ENCODE measurements at regions not wholly inside any gene's neighbourhood (a gene's known extent, or its start where the extent isn't known, plus 50 kb on each side); places are given as distances from the start of the nearest gene placed in this dataset.

GRCh38 chr14:71366861-71367260, 459.6 kb downstream of the PCNX1 start:
- no peaks in the 10 kb centered on the region for H3K36me3 Mint-ChIP-seq

GRCh38 chr14:71371711-71372396, 464.6 kb downstream of the PCNX1 start:
- H3K27ac Mint-ChIP-seq, result peak overlapping the region in 1 of 7 donors; percentile 24
- DNase-seq, result no peak
- no peak overlapping the region for H3K4me3 Mint-ChIP-seq
- no peaks in the 10 kb centered on the region for H3K27me3 Mint-ChIP-seq
- H3K9me3 ChIP-seq (ENCODE audit: control insufficient read depth in 1 of 2, low read length in 2 of 2), result no peaks in the 10 kb centered on the region
- intact Hi-C loops (cut with micrococcal nuclease), result no loop called here
- H3K4me1 Mint-ChIP-seq, result peaks cover 10 to 24% (median 17%) of the 10 kb centered on the region in 4 donors
- ChIA-PET POLR2A (ENCODE audit: partially characterized antibody) (no interaction called here), CTCF (ENCODE audit: partially characterized antibody) (no interaction called here)
- peaks cover 0 to 5% (median 4%) of the 10 kb centered on the region in 8 donors for H3K9me3 Mint-ChIP-seq
- no peaks in the 10 kb centered on the region for H3K36me3 ChIP-seq (ENCODE audit: insufficient read depth, low read length)
- peaks cover 6% of the 10 kb centered on the region for H3K4me1 ChIP-seq (ENCODE audit: insufficient read depth, low read length)
- H3K36me3 Mint-ChIP-seq, result peaks cover 0 to 4% of the 10 kb centered on the region in 2 donors
- H3K27me3 ChIP-seq (ENCODE audit: insufficient read depth, low read length), result no peaks in the 10 kb centered on the region
- H3K4me3 ChIP-seq (ENCODE audit: low read length in 2 of 2), result no peak overlapping the region
- no peak overlapping the region for H3K27ac ChIP-seq (ENCODE audit: low read depth, low read length)

More at GRCh38 chr14:71366861-71367260, 459.6 kb downstream of the PCNX1 start:
- intact Hi-C loops (cut with micrococcal nuclease), result no loop called here
- no peaks in the 10 kb centered on the region for H3K27me3 Mint-ChIP-seq
- no peak overlapping the region for H3K4me3 ChIP-seq (ENCODE audit: low read length in 2 of 2)
- no peak for DNase-seq
- H3K4me1 ChIP-seq (ENCODE audit: insufficient read depth, low read length), result peaks cover 1% of the 10 kb centered on the region
- no peaks in the 10 kb centered on the region for H3K36me3 ChIP-seq (ENCODE audit: insufficient read depth, low read length)
- no peaks in the 10 kb centered on the region for H3K9me3 Mint-ChIP-seq
- peak overlapping the region in 1 of 7 donors; percentile 0 for H3K27ac Mint-ChIP-seq
- POLR2A ChIA-PET (ENCODE audit: partially characterized antibody), result no interaction called here
- no peak overlapping the region for H3K27ac ChIP-seq (ENCODE audit: low read depth, low read length)
- H3K4me3 Mint-ChIP-seq, result no peak overlapping the region
- H3K4me1 Mint-ChIP-seq, result peaks cover 19 to 33% (median 22%) of the 10 kb centered on the region in 4 donors
- H3K27me3 ChIP-seq (ENCODE audit: insufficient read depth, low read length), result no peaks in the 10 kb centered on the region
- no peaks in the 10 kb centered on the region for H3K9me3 ChIP-seq (ENCODE audit: control insufficient read depth in 1 of 2, low read length in 2 of 2)
- CTCF ChIA-PET (ENCODE audit: partially characterized antibody), result interaction anchor here (1.1 kb wide), 1 partner anchor 45 kb away, joined by 3 read pairs; no protein-coding TSS in a partner anchor

- no peaks in the 10 kb centered on the region for H3K27me3 Mint-ChIP-seq
- Histone ChIP-seq H3K27me3 (ENCODE audit: insufficient read depth, low read length) (no peaks in the 10 kb centered on the region), H3K4me1 (ENCODE audit: insufficient read depth, low read length) (peaks cover 6% of the 10 kb centered on the region), H3K4me3 (ENCODE audit: low read length in 2 of 2) (no peak overlapping the region), H3K36me3 (ENCODE audit: insufficient read depth, low read length) (no peaks in the 10 kb centered on the region), H3K27ac (ENCODE audit: low read depth, low read length) (no peak overlapping the region), H3K9me3 (ENCODE audit: control insufficient read depth in 1 of 2, low read length in 2 of 2) (no peaks in the 10 kb centered on the region)
- H3K4me1 Mint-ChIP-seq, result peaks cover 10 to 24% (median 17%) of the 10 kb centered on the region in 4 donors
- DNase-seq, result no peak
- POLR2A ChIA-PET (ENCODE audit: partially characterized antibody), result no interaction called here
- no peak overlapping the region for H3K4me3 Mint-ChIP-seq
- H3K9me3 Mint-ChIP-seq, result peaks cover 0 to 5% (median 4%) of the 10 kb centered on the region in 8 donors
- CTCF ChIA-PET (ENCODE audit: partially characterized antibody), result no interaction called here
- no peak overlapping the region for H3K27ac Mint-ChIP-seq
- H3K36me3 Mint-ChIP-seq, result peaks cover 0 to 4% of the 10 kb centered on the region in 2 donors
- intact Hi-C loops (cut with micrococcal nuclease), result no loop called here
These were observed 465.2 kb downstream of the PCNX1 start for GRCh38 chr14:71372411-71372838.

- Histone ChIP-seq H3K4me1 (ENCODE audit: insufficient read depth, low read length) (peaks cover 16% of the 10 kb centered on the region), H3K27me3 (ENCODE audit: insufficient read depth, low read length) (no peaks in the 10 kb centered on the region), H3K27ac (ENCODE audit: low read depth, low read length) (no peak overlapping the region), H3K4me3 (ENCODE audit: low read length in 2 of 2) (no peak overlapping the region), H3K36me3 (ENCODE audit: insufficient read depth, low read length) (no peaks in the 10 kb centered on the region), H3K9me3 (ENCODE audit: control insufficient read depth in 1 of 2, low read length in 2 of 2) (no peaks in the 10 kb centered on the region)
- Mint-ChIP-seq H3K9me3 (peaks cover 0 to 13% (median 9%) of the 10 kb centered on the region in 8 donors), H3K4me1 (peaks cover 21 to 36% (median 28%) of the 10 kb centered on the region in 4 donors), H3K4me3 (no peak overlapping the region), H3K36me3 (peaks cover 4 to 15% of the 10 kb centered on the region in 2 donors), H3K27ac (no peak overlapping the region), H3K27me3 (no peaks in the 10 kb centered on the region)
- DNase-seq, result no peak
- ChIA-PET CTCF (ENCODE audit: partially characterized antibody) (interaction anchor here (0.9 kb wide), 1 partner anchor 379 kb away, joined by 3 read pairs; no protein-coding TSS in a partner anchor), POLR2A (ENCODE audit: partially characterized antibody) (no interaction called here)
- intact Hi-C loops (cut with micrococcal nuclease), result no loop called here
These were observed 466.5 kb downstream of the PCNX1 start for GRCh38 chr14:71373773-71374172.

- no peaks in the 10 kb centered on the region for H3K9me3 ChIP-seq (ENCODE audit: control insufficient read depth in 1 of 2, low read length in 2 of 2)
- peaks cover 0 to 13% (median 9%) of the 10 kb centered on the region in 8 donors for H3K9me3 Mint-ChIP-seq
- no peaks in the 10 kb centered on the region for H3K27me3 Mint-ChIP-seq
- CTCF ChIA-PET (ENCODE audit: partially characterized antibody), result no interaction called here
- H3K4me1 ChIP-seq (ENCODE audit: insufficient read depth, low read length), result peaks cover 16% of the 10 kb centered on the region
- no peak overlapping the region for H3K27ac Mint-ChIP-seq
- no peaks in the 10 kb centered on the region for H3K27me3 ChIP-seq (ENCODE audit: insufficient read depth, low read length)
- no peak for DNase-seq
- H3K4me1 Mint-ChIP-seq, result peaks cover 24 to 40% (median 32%) of the 10 kb centered on the region in 4 donors
- POLR2A ChIA-PET (ENCODE audit: partially characterized antibody), result interaction anchor here (0.9 kb wide), 1 partner anchor 52 kb away, joined by 3 read pairs; no protein-coding TSS in a partner anchor
- H3K4me3 ChIP-seq (ENCODE audit: low read length in 2 of 2), result no peak overlapping the region
- intact Hi-C loops (cut with micrococcal nuclease), result no loop called here
- H3K4me3 Mint-ChIP-seq, result no peak overlapping the region
- peaks cover 4 to 22% of the 10 kb centered on the region in 2 donors for H3K36me3 Mint-ChIP-seq
- H3K27ac ChIP-seq (ENCODE audit: low read depth, low read length), result no peak overlapping the region
- no peaks in the 10 kb centered on the region for H3K36me3 ChIP-seq (ENCODE audit: insufficient read depth, low read length)
These were observed 467.7 kb downstream of the PCNX1 start for GRCh38 chr14:71374989-71375388.

- Mint-ChIP-seq H3K27ac (no peak overlapping the region), H3K9me3 (peaks cover 0 to 13% (median 9%) of the 10 kb centered on the region in 8 donors), H3K4me3 (no peak overlapping the region), H3K36me3 (peaks cover 4 to 22% of the 10 kb centered on the region in 2 donors), H3K4me1 (peaks cover 19 to 37% (median 25%) of the 10 kb centered on the region in 4 donors), H3K27me3 (no peaks in the 10 kb centered on the region)
- ChIA-PET CTCF (ENCODE audit: partially characterized antibody) (no interaction called here), POLR2A (ENCODE audit: partially characterized antibody) (no interaction called here)
- no peak overlapping the region for H3K4me3 ChIP-seq (ENCODE audit: low read length in 2 of 2)
- H3K27me3 ChIP-seq (ENCODE audit: insufficient read depth, low read length), result no peaks in the 10 kb centered on the region
- no peaks in the 10 kb centered on the region for H3K9me3 ChIP-seq (ENCODE audit: control insufficient read depth in 1 of 2, low read length in 2 of 2)
- no peaks in the 10 kb centered on the region for H3K36me3 ChIP-seq (ENCODE audit: insufficient read depth, low read length)
- intact Hi-C loops (cut with micrococcal nuclease), result no loop called here
- H3K27ac ChIP-seq (ENCODE audit: low read depth, low read length), result no peak overlapping the region
- no peak for DNase-seq
- peaks cover 12% of the 10 kb centered on the region for H3K4me1 ChIP-seq (ENCODE audit: insufficient read depth, low read length)
These were observed 469.8 kb downstream of the PCNX1 start for GRCh38 chr14:71377099-71377498.

GRCh38 chr14:71380271-71380670, 473.0 kb downstream of the PCNX1 start:
- H3K4me3 ChIP-seq (ENCODE audit: low read length in 2 of 2), result no peak overlapping the region
- no peaks in the 10 kb centered on the region for H3K27me3 Mint-ChIP-seq
- intact Hi-C loops (cut with micrococcal nuclease), result no loop called here
- no peak overlapping the region for H3K27ac Mint-ChIP-seq
- no peak overlapping the region for H3K27ac ChIP-seq (ENCODE audit: low read depth, low read length)
- H3K4me1 Mint-ChIP-seq, result peaks cover 16 to 40% (median 29%) of the 10 kb centered on the region in 4 donors
- H3K9me3 ChIP-seq (ENCODE audit: control insufficient read depth in 1 of 2, low read length in 2 of 2), result no peaks in the 10 kb centered on the region
- CTCF ChIA-PET (ENCODE audit: partially characterized antibody), result no interaction called here
- POLR2A ChIA-PET (ENCODE audit: partially characterized antibody), result no interaction called here
- H3K36me3 ChIP-seq (ENCODE audit: insufficient read depth, low read length), result no peaks in the 10 kb centered on the region
- H3K4me1 ChIP-seq (ENCODE audit: insufficient read depth, low read length), result peaks cover 9% of the 10 kb centered on the region
- H3K27me3 ChIP-seq (ENCODE audit: insufficient read depth, low read length), result no peaks in the 10 kb centered on the region
- H3K4me3 Mint-ChIP-seq, result no peak overlapping the region
- peaks cover 0 to 13% (median 9%) of the 10 kb centered on the region in 8 donors for H3K9me3 Mint-ChIP-seq
- no peak for DNase-seq
- H3K36me3 Mint-ChIP-seq, result peaks cover 12 to 33% of the 10 kb centered on the region in 2 donors

All from CD4-positive, alpha-beta memory T cell (primary cell).